Trophoblast cell (in vitro differentiated cells and primary cell): ENCODE measurements at regions not wholly inside any gene's neighbourhood (a gene's known extent, or its start where the extent isn't known, plus 50 kb on each side); places are given as distances from the start of the nearest gene placed in this dataset.

Source experiments
- DNase-seq, 2 donors: peaks; one replicate each; pipeline ENCODE4 v3.0.0-alpha.2; 2016
- H2AFZ ChIP-seq: 2 replicates; pipeline ENCODE4 v1.6.1; 2013; ENCODE audit warnings: low read length, moderate library complexity, mild to moderate bottlenecking; ENCODE audit not compliant: insufficient read depth, poor library complexity
- H2AK5ac ChIP-seq: 2 replicates; pipeline ENCODE4 v1.6.1; 2013; ENCODE audit warnings: mild to moderate bottlenecking, low read length
- H2BK120ac ChIP-seq: 2 replicates; pipeline ENCODE4 v1.6.1; 2013; ENCODE audit warnings: low read length, mild to moderate bottlenecking, moderate library complexity; ENCODE audit not compliant: insufficient read depth, poor library complexity
- H2BK12ac ChIP-seq: 2 replicates; pipeline ENCODE4 v1.6.1; 2013; ENCODE audit warnings: mild to moderate bottlenecking, low read length, moderate library complexity
- H2BK5ac ChIP-seq: 2 replicates; pipeline ENCODE4 v1.6.1; 2013; ENCODE audit warnings: low read length, low read depth, moderate library complexity, mild to moderate bottlenecking; ENCODE audit not compliant: poor library complexity
- H3K14ac ChIP-seq: 2 replicates; pipeline ENCODE4 v1.6.1; 2013; ENCODE audit warnings: mild to moderate bottlenecking, low read length
- H3K18ac ChIP-seq: 2 replicates; pipeline ENCODE4 v1.6.1; 2013; ENCODE audit warnings: mild to moderate bottlenecking, low read length
- H3K23ac ChIP-seq: 2 replicates; pipeline ENCODE4 v1.6.1; 2013; ENCODE audit warnings: low read length
- H3K27ac ChIP-seq: 2 replicates; pipeline ENCODE4 v1.5.1; 2013; ENCODE audit warnings: low read depth, mild to moderate bottlenecking, inconsistent platforms, low read length, moderate library complexity
- H3K27me3 ChIP-seq: 2 replicates; pipeline ENCODE4 v1.6.1; 2013; ENCODE audit warnings: inconsistent platforms, mild to moderate bottlenecking, low read length, moderate library complexity; ENCODE audit not compliant: insufficient read depth
- H3K36me3 ChIP-seq, 2 experiments: 1 replicate in 1 of 2; 2 replicates in 1 of 2; pipeline ENCODE4 v1.6.1; 2013; ENCODE audit warnings: low read length in 2 of 2, mild to moderate bottlenecking in 2 of 2, moderate library complexity in 1 of 2; ENCODE audit not compliant: insufficient read depth in 2 of 2, control insufficient read depth in 1 of 2
- H3K4ac ChIP-seq: 2 replicates; pipeline ENCODE4 v1.6.1; 2013; ENCODE audit warnings: low read depth, mild to moderate bottlenecking, low read length, moderate library complexity
- H3K4me1 ChIP-seq, 2 experiments: 1 replicate in 1 of 2; 2 replicates in 1 of 2; pipeline ENCODE4 v1.6.1; 2013; ENCODE audit warnings: low read length in 2 of 2, mild to moderate bottlenecking in 2 of 2, moderate library complexity in 1 of 2; ENCODE audit not compliant: insufficient read depth in 2 of 2, control insufficient read depth in 1 of 2
- H3K4me2 ChIP-seq: 2 replicates; pipeline ENCODE4 v1.6.1; 2013; ENCODE audit warnings: inconsistent platforms, mild to moderate bottlenecking, low read length, moderate library complexity
- H3K4me3 ChIP-seq: 2 replicates; pipeline ENCODE4 v1.5.1; 2013; ENCODE audit warnings: mild to moderate bottlenecking, low read depth, low read length, inconsistent platforms
- H3K79me1 ChIP-seq: one replicate; pipeline ENCODE4 v1.6.1; 2013; ENCODE audit warnings: low read length
- H3K79me2 ChIP-seq: 2 replicates; pipeline ENCODE4 v1.6.1; 2013; ENCODE audit warnings: low read length, mild to moderate bottlenecking; ENCODE audit not compliant: control insufficient read depth, insufficient read depth, poor library complexity
- H3K9ac ChIP-seq: 2 replicates; pipeline ENCODE4 v1.6.1; 2013; ENCODE audit warnings: mild to moderate bottlenecking, low read length
- H3K9me3 ChIP-seq: 2 replicates; pipeline ENCODE4 v1.6.1; 2013; ENCODE audit warnings: low read depth, mild to moderate bottlenecking, control low read depth, inconsistent platforms, low read length; ENCODE audit not compliant: insufficient read depth
- H4K12ac ChIP-seq: 2 replicates; pipeline ENCODE4 v1.6.1; 2013; ENCODE audit warnings: low read depth, mild to moderate bottlenecking, low read length, moderate library complexity
- H4K8ac ChIP-seq: 2 replicates; pipeline ENCODE4 v1.6.1; 2013; ENCODE audit warnings: low read depth, mild to moderate bottlenecking, low read length, moderate library complexity
- H4K91ac ChIP-seq: one replicate; pipeline ENCODE4 v1.6.1; 2013; ENCODE audit warnings: low read depth, mild to moderate bottlenecking, low read length, moderate library complexity
- WGBS: extraction: QIAGEN DNeasy Blood & Tissue Kit; methylation state at CpG from one replicate; pipeline ENCODE4 v1.1.7; 2013; ENCODE audit warnings: missing lambda C conversion rate; ENCODE audit not compliant: insufficient read length, insufficient coverage; ENCODE audit errors: extremely low coverage; 5-methylcytosine and 5-hydroxymethylcytosine counted together

- no peak overlapping the region for H2AFZ ChIP-seq
- no peak overlapping the region for H3K23ac ChIP-seq
- no peak overlapping the region for H3K14ac ChIP-seq
- H2BK120ac ChIP-seq, result no peak overlapping the region
- no peaks in the 10 kb centered on the region for H3K27me3 ChIP-seq
- H4K12ac ChIP-seq, result no peak overlapping the region
- no peak overlapping the region for H3K4me3 ChIP-seq
- no CpG with 5 or more reads among the region's 3 CpGs for WGBS
- H3K79me2 ChIP-seq, result no peaks in the 10 kb centered on the region
- H3K4ac ChIP-seq, result no peak overlapping the region
- H3K36me3 ChIP-seq, result no peaks in the 10 kb centered on the region
- H2BK5ac ChIP-seq, result no peak overlapping the region
- DNase-seq, result no peak
- no peak overlapping the region for H3K18ac ChIP-seq
- H3K4me2 ChIP-seq, result no peak overlapping the region
- no peak overlapping the region for H3K9ac ChIP-seq
- no peaks in the 10 kb centered on the region for H3K79me1 ChIP-seq
- no peak overlapping the region for H4K91ac ChIP-seq
- H2AK5ac ChIP-seq, result no peak overlapping the region
- H3K9me3 ChIP-seq, result no peaks in the 10 kb centered on the region
- H3K27ac ChIP-seq, result no peak overlapping the region
- no peak overlapping the region for H2BK12ac ChIP-seq
- H3K4me1 ChIP-seq, result no peaks in the 10 kb centered on the region
- no peak overlapping the region for H4K8ac ChIP-seq
Measured at GRCh38 chr12:74349925-74350324, 187.7 kb upstream of the ATXN7L3B start.

GRCh38 chr12:74365178-74365964 is 172.3 kb upstream of the ATXN7L3B start:
- Histone ChIP-seq H3K27me3 (no peaks in the 10 kb centered on the region), H3K79me1 (no peaks in the 10 kb centered on the region), H3K79me2 (no peaks in the 10 kb centered on the region), H3K4me1 (no peaks in the 10 kb centered on the region), H2BK5ac (no peak overlapping the region), H2AK5ac (no peak overlapping the region), H3K36me3 (no peaks in the 10 kb centered on the region), H2AFZ (no peak overlapping the region), H3K4me3 (no peak overlapping the region), H2BK12ac (no peak overlapping the region), H3K14ac (no peak overlapping the region), H3K23ac (no peak overlapping the region), H4K8ac (no peak overlapping the region), H3K4ac (no peak overlapping the region), H2BK120ac (no peak overlapping the region), H3K9me3 (no peaks in the 10 kb centered on the region), H3K18ac (no peak overlapping the region), H3K4me2 (no peak overlapping the region), H3K9ac (no peak overlapping the region), H3K27ac (no peak overlapping the region), H4K91ac (no peak overlapping the region), H4K12ac (no peak overlapping the region)
- no CpG with 5 or more reads among the region's 6 CpGs for WGBS
- DNase-seq, result peak in 1 of 2 donors; percentile 40

- Histone ChIP-seq H4K91ac (no peak overlapping the region), H3K9ac (no peak overlapping the region), H3K18ac (no peak overlapping the region), H2BK12ac (no peak overlapping the region), H3K4me1 (no peaks in the 10 kb centered on the region), H2AK5ac (no peak overlapping the region), H3K4ac (no peak overlapping the region), H3K36me3 (no peaks in the 10 kb centered on the region), H2BK120ac (no peak overlapping the region), H3K23ac (no peak overlapping the region), H3K14ac (no peak overlapping the region), H3K79me2 (no peaks in the 10 kb centered on the region), H2BK5ac (no peak overlapping the region), H3K9me3 (no peaks in the 10 kb centered on the region), H4K8ac (no peak overlapping the region), H3K79me1 (no peaks in the 10 kb centered on the region), H2AFZ (no peak overlapping the region), H3K27me3 (no peaks in the 10 kb centered on the region), H4K12ac (no peak overlapping the region), H3K4me2 (no peak overlapping the region), H3K27ac (no peak overlapping the region), H3K4me3 (no peak overlapping the region)
- DNase-seq, result no peak
- no CpG with 5 or more reads among the region's 2 CpGs for WGBS
Measured at GRCh38 chr12:74370608-74371216, 166.9 kb upstream of the ATXN7L3B start.

GRCh38 chr12:74379114-74379513 is 158.5 kb upstream of the ATXN7L3B start:
- H3K4ac ChIP-seq, result no peak overlapping the region
- no peak overlapping the region for H2AFZ ChIP-seq
- no peak overlapping the region for H3K9ac ChIP-seq
- no peak overlapping the region for H3K4me3 ChIP-seq
- H2BK120ac ChIP-seq, result no peak overlapping the region
- no peak overlapping the region for H3K4me2 ChIP-seq
- H4K91ac ChIP-seq, result no peak overlapping the region
- no peak overlapping the region for H3K14ac ChIP-seq
- no peak overlapping the region for H3K23ac ChIP-seq
- whole genome bisulfite sequencing, result no CpG with 5 or more reads among the region's 5 CpGs
- no peaks in the 10 kb centered on the region for H3K27me3 ChIP-seq
- H3K36me3 ChIP-seq, result no peaks in the 10 kb centered on the region
- no peaks in the 10 kb centered on the region for H3K79me1 ChIP-seq
- H2BK12ac ChIP-seq, result no peak overlapping the region
- H3K18ac ChIP-seq, result no peak overlapping the region
- no peak overlapping the region for H2BK5ac ChIP-seq
- no peaks in the 10 kb centered on the region for H3K9me3 ChIP-seq
- no peak overlapping the region for H3K27ac ChIP-seq
- H4K12ac ChIP-seq, result no peak overlapping the region
- H4K8ac ChIP-seq, result no peak overlapping the region
- no peak for DNase-seq
- no peak overlapping the region for H2AK5ac ChIP-seq
- H3K79me2 ChIP-seq, result no peaks in the 10 kb centered on the region
- H3K4me1 ChIP-seq, result no peaks in the 10 kb centered on the region
